ENCODE measurements at regions not wholly inside any gene's neighbourhood (a gene's known extent, or its start where the extent isn't known, plus 50 kb on each side); places are given as distances from the start of the nearest gene placed in this dataset.

DNA sequence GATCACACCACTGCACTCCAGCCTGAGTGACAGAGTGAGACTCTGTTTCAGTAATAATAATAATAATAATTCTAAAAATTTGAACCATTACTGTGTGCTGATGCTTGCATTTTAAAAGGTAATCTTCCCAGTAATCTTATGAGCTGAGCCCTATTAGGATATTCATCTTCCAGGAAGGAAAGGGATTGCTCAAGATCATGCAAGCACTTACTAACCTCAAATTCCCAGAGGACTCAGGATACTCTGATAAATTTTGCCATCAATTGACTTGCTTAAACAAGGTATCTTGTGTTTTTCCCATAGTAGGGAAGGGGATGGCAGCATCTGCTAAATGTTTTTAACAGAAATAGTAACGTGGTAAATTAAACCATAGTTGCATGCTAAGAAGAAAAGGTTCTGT is 176.4 kb upstream of the MRPS30 start:
- Mint-ChIP-seq H3K4me3 (no peak overlapping the region), H3K4me1 (no peaks in the 10 kb centered on the region), H3K9me3 (no peaks in the 10 kb centered on the region), H3K27ac (no peak overlapping the region), H3K27me3 (ENCODE audit: insufficient read depth) (peaks cover 3% of the 10 kb centered on the region), H3K36me3 (ENCODE audit: low read depth) (no peaks in the 10 kb centered on the region)
- WGBS, 2 experiments (ENCODE audit: insufficient coverage in 1 of 2, insufficient read length in 1 of 2), result 92% methylated on average over 1 of the region's 1 CpG; no CpG with 5 or more reads in 1 of the 2 experiments
- H3K9ac ChIP-seq (ENCODE audit: extremely low read depth, low read length, poor library complexity, severe bottlenecking), result no peak overlapping the region
- H3K9me3 ChIP-seq (ENCODE audit: control insufficient read depth, low read length), result peaks cover 14% of the 10 kb centered on the region
- no peak overlapping the region for H3K4me3 ChIP-seq (ENCODE audit: low read length)
- H3K36me3 ChIP-seq (ENCODE audit: control insufficient read depth, insufficient read depth, low read length), result no peaks in the 10 kb centered on the region
- H3K27ac ChIP-seq (ENCODE audit: low read depth, low read length), result no peak overlapping the region
- TF ChIP-seq, protein P1, sequence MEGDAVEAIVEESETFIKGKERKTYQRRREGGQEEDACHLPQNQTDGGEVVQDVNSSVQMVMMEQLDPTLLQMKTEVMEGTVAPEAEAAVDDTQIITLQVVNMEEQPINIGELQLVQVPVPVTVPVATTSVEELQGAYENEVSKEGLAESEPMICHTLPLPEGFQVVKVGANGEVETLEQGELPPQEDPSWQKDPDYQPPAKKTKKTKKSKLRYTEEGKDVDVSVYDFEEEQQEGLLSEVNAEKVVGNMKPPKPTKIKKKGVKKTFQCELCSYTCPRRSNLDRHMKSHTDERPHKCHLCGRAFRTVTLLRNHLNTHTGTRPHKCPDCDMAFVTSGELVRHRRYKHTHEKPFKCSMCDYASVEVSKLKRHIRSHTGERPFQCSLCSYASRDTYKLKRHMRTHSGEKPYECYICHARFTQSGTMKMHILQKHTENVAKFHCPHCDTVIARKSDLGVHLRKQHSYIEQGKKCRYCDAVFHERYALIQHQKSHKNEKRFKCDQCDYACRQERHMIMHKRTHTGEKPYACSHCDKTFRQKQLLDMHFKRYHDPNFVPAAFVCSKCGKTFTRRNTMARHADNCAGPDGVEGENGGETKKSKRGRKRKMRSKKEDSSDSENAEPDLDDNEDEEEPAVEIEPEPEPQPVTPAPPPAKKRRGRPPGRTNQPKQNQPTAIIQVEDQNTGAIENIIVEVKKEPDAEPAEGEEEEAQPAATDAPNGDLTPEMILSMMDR (conservative IDR thresholded peaks at IDR 0.05), result no peak
- no peak for DNase-seq
- no peaks in the 10 kb centered on the region for H3K27me3 ChIP-seq (ENCODE audit: control insufficient read depth, insufficient read depth, low read length, poor library complexity, severe bottlenecking)
- H3K4me1 ChIP-seq (ENCODE audit: control insufficient read depth, insufficient read depth, low read length), result no peaks in the 10 kb centered on the region

GRCh38 chr5:44626846-44627245 is 181.9 kb upstream of the MRPS30 start:
- Mint-ChIP-seq H3K27me3 (ENCODE audit: insufficient read depth) (no peaks in the 10 kb centered on the region), H3K4me3 (no peak overlapping the region), H3K4me1 (no peaks in the 10 kb centered on the region), H3K36me3 (ENCODE audit: low read depth) (no peaks in the 10 kb centered on the region), H3K27ac (no peak overlapping the region), H3K9me3 (no peaks in the 10 kb centered on the region)
- DNase-seq, result no peak
- H3K9me3 ChIP-seq (ENCODE audit: control insufficient read depth, low read length), result no peaks in the 10 kb centered on the region
- H3K27ac ChIP-seq (ENCODE audit: low read depth, low read length), result no peak overlapping the region
- no peaks in the 10 kb centered on the region for H3K36me3 ChIP-seq (ENCODE audit: control insufficient read depth, insufficient read depth, low read length)
- no peaks in the 10 kb centered on the region for H3K27me3 ChIP-seq (ENCODE audit: control insufficient read depth, insufficient read depth, low read length, poor library complexity, severe bottlenecking)
- H3K4me1 ChIP-seq (ENCODE audit: control insufficient read depth, insufficient read depth, low read length), result no peaks in the 10 kb centered on the region
- no peak overlapping the region for H3K9ac ChIP-seq (ENCODE audit: extremely low read depth, low read length, poor library complexity, severe bottlenecking)
- TF ChIP-seq, protein P1 (conservative IDR thresholded peaks at IDR 0.05), result no peak
- no peak overlapping the region for H3K4me3 ChIP-seq (ENCODE audit: low read length)

- Mint-ChIP-seq H3K27me3 (ENCODE audit: insufficient read depth) (no peaks in the 10 kb centered on the region), H3K27ac (no peak overlapping the region), H3K4me1 (no peaks in the 10 kb centered on the region), H3K36me3 (ENCODE audit: low read depth) (no peaks in the 10 kb centered on the region), H3K4me3 (no peak overlapping the region), H3K9me3 (no peaks in the 10 kb centered on the region)
- no peak overlapping the region for H3K27ac ChIP-seq (ENCODE audit: low read depth, low read length)
- DNase-seq, result no peak
- H3K4me1 ChIP-seq (ENCODE audit: control insufficient read depth, insufficient read depth, low read length), result no peaks in the 10 kb centered on the region
- 92 to 100% methylated on average over 1 to 4 of the region's 4 CpGs for WGBS, 2 experiments (ENCODE audit: insufficient coverage in 1 of 2, insufficient read length in 1 of 2)
- no peak overlapping the region for H3K9ac ChIP-seq (ENCODE audit: extremely low read depth, low read length, poor library complexity, severe bottlenecking)
- no peaks in the 10 kb centered on the region for H3K27me3 ChIP-seq (ENCODE audit: control insufficient read depth, insufficient read depth, low read length, poor library complexity, severe bottlenecking)
- no peak overlapping the region for H3K4me3 ChIP-seq (ENCODE audit: low read length)
- TF ChIP-seq, protein P1 (conservative IDR thresholded peaks at IDR 0.05), result no peak
- H3K36me3 ChIP-seq (ENCODE audit: control insufficient read depth, insufficient read depth, low read length), result no peaks in the 10 kb centered on the region
- H3K9me3 ChIP-seq (ENCODE audit: control insufficient read depth, low read length), result no peaks in the 10 kb centered on the region
Measured at GRCh38 chr5:44622331-44622730, 186.4 kb upstream of the MRPS30 start.
